ENCODE measurements at regions not wholly inside any gene's neighbourhood (a gene's known extent, or its start where the extent isn't known, plus 50 kb on each side); places are given as distances from the start of the nearest gene placed in this dataset.

GRCh38 chrX:121227888-121228287, 180.5 kb downstream of the GLUD2 start:
- no peak for DNase-seq (ENCODE audit: low spot score in 2 of 2)
- intact Hi-C loops (cut with DNase I; ENCODE audit: low total_unique reads): no loop called here
- no peak overlapping the region for H3K4me3 ChIP-seq (ENCODE audit: low read depth, poor library complexity, severe bottlenecking)
- TF ChIP-seq POLR2A (IDR thresholded peaks at IDR 0.05) (no peak), CTCF (IDR thresholded peaks at IDR 0.05) (no peak)
- WGBS, 2 donors: 39 to 66% methylated on average over 3 of the region's 3 CpGs

GRCh38 chrX:121231566-121232358, 184.4 kb downstream of the GLUD2 start:
- 70 to 73% methylated on average over 6 to 10 of the region's 10 CpGs for WGBS, 2 donors
- TF ChIP-seq POLR2A (IDR thresholded peaks at IDR 0.05): no peak
- no peak for TF ChIP-seq CTCF (IDR thresholded peaks at IDR 0.05)
- no peak for DNase-seq (ENCODE audit: low spot score in 2 of 2)
- no peak overlapping the region for H3K4me3 ChIP-seq (ENCODE audit: low read depth, poor library complexity, severe bottlenecking)
- intact Hi-C loops (cut with DNase I; ENCODE audit: low total_unique reads): no loop called here

- H3K4me3 ChIP-seq (ENCODE audit: low read depth, poor library complexity, severe bottlenecking): no peak overlapping the region
- DNase-seq (ENCODE audit: low spot score in 2 of 2): no peak
- 60 to 84% methylated on average over 1 of the region's 1 CpG for WGBS, 2 donors
- intact Hi-C loops (cut with DNase I; ENCODE audit: low total_unique reads): no loop called here
- TF ChIP-seq POLR2A (IDR thresholded peaks at IDR 0.05) (no peak), CTCF (IDR thresholded peaks at IDR 0.05) (no peak)
Measured at GRCh38 chrX:121236040-121236439, 188.6 kb downstream of the GLUD2 start.

GRCh38 chrX:121238093-121238492, 190.7 kb downstream of the GLUD2 start:
- intact Hi-C loops (cut with DNase I; ENCODE audit: low total_unique reads): no loop called here
- DNase-seq (ENCODE audit: low spot score in 2 of 2): no peak
- H3K4me3 ChIP-seq (ENCODE audit: low read depth, poor library complexity, severe bottlenecking): no peak overlapping the region
- TF ChIP-seq POLR2A (IDR thresholded peaks at IDR 0.05) (no peak), CTCF (IDR thresholded peaks at IDR 0.05) (no peak)
- WGBS, 2 donors: 71 to 88% methylated on average over 1 of the region's 1 CpG

GRCh38 chrX:121244511-121244910, 197.1 kb downstream of the GLUD2 start:
- 84 to 88% methylated on average over 1 of the region's 1 CpG for WGBS, 2 donors
- DNase-seq (ENCODE audit: low spot score in 2 of 2): no peak
- intact Hi-C loops (cut with DNase I; ENCODE audit: low total_unique reads): no loop called here
- TF ChIP-seq CTCF (IDR thresholded peaks at IDR 0.05) (no peak), POLR2A (IDR thresholded peaks at IDR 0.05) (no peak)
- no peak overlapping the region for H3K4me3 ChIP-seq (ENCODE audit: low read depth, poor library complexity, severe bottlenecking)

GRCh38 chrX:121245763-121246162, 198.4 kb downstream of the GLUD2 start:
- intact Hi-C loops (cut with DNase I; ENCODE audit: low total_unique reads): no loop called here
- no peak overlapping the region for H3K4me3 ChIP-seq (ENCODE audit: low read depth, poor library complexity, severe bottlenecking)
- no peak for TF ChIP-seq POLR2A (IDR thresholded peaks at IDR 0.05)
- TF ChIP-seq CTCF (IDR thresholded peaks at IDR 0.05): no peak
- no peak for DNase-seq (ENCODE audit: low spot score in 2 of 2)
